ENCODE measurements at regions not wholly inside any gene's neighbourhood (a gene's known extent, or its start where the extent isn't known, plus 50 kb on each side); places are given as distances from the start of the nearest gene placed in this dataset.

DNA sequence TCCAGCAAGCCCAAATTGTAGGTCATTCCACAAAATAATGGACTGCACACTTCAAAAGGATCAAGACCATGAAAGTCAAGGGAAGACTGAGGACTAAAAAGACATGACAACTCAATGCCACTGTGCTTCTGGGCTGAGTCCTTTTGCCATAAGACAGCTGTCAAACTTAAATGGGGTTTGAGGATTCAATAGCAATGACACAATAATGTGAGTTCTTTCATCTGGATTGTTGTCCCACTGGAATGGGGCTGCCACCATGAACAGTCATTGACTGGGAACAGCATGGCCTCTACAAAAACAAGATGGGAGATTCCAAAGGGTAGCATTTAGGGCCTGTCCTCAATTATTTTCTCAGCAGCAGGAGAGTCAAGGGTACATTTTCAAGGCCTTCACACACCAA, 118.5 kb downstream of the EN1 start:
- Histone ChIP-seq H3K27me3 (replicated peaks; ENCODE audit: control insufficient read depth, insufficient read depth, low read length) (no peaks in the 10 kb centered on the region; the same call in 1 of the 2 replicates), H3K36me3 (ENCODE audit: control insufficient read depth, insufficient read depth, low read length) (no peaks in the 10 kb centered on the region), H3K4me3 (replicated peaks; ENCODE audit: low read depth, low read length) (no peak overlapping the region)
- TF ChIP-seq, protein P1, sequence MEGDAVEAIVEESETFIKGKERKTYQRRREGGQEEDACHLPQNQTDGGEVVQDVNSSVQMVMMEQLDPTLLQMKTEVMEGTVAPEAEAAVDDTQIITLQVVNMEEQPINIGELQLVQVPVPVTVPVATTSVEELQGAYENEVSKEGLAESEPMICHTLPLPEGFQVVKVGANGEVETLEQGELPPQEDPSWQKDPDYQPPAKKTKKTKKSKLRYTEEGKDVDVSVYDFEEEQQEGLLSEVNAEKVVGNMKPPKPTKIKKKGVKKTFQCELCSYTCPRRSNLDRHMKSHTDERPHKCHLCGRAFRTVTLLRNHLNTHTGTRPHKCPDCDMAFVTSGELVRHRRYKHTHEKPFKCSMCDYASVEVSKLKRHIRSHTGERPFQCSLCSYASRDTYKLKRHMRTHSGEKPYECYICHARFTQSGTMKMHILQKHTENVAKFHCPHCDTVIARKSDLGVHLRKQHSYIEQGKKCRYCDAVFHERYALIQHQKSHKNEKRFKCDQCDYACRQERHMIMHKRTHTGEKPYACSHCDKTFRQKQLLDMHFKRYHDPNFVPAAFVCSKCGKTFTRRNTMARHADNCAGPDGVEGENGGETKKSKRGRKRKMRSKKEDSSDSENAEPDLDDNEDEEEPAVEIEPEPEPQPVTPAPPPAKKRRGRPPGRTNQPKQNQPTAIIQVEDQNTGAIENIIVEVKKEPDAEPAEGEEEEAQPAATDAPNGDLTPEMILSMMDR (IDR thresholded peaks at IDR 0.05; ENCODE audit: insufficient read depth, low read length, poor library complexity, severe bottlenecking): no peak
- DNase-seq (ENCODE audit: extremely low read depth, insufficient read length): no peak

GRCh38 chr2:118726821-118727220, 120.6 kb downstream of the EN1 start:
- Histone ChIP-seq H3K27me3 (replicated peaks; ENCODE audit: control insufficient read depth, insufficient read depth, low read length) (no peaks in the 10 kb centered on the region; the same call in 1 of the 2 replicates), H3K4me3 (replicated peaks; ENCODE audit: low read depth, low read length) (no peak overlapping the region)
- TF ChIP-seq, protein P1 (IDR thresholded peaks at IDR 0.05; ENCODE audit: insufficient read depth, low read length, poor library complexity, severe bottlenecking): no peak

DNA sequence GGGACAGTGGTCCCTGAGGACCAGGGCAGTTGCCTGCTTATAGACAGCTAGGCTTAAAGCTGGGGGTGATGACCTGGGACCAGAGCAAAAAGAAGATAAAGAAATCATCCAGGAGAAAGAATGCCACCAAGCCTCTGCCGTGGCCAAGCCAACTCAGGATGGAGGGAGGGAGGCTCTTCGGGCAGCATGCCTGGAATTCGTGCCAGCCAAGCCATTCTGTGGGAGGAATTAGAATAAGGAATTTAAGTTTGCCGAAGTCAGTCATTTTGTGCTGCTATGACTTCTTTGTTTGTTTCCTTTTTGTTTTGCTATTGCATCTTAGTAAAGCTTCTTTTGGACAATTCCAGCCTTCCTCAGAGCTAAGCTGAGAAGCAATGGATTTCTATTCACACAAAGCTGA, 124.1 kb downstream of the EN1 start:
- TF ChIP-seq, protein P1 (IDR thresholded peaks at IDR 0.05; ENCODE audit: insufficient read depth, low read length, poor library complexity, severe bottlenecking): no peak

More at GRCh38 chr2:118726821-118727220, 120.6 kb downstream of the EN1 start:
- no peaks in the 10 kb centered on the region for H3K36me3 ChIP-seq (ENCODE audit: control insufficient read depth, insufficient read depth, low read length)
- DNase-seq (ENCODE audit: extremely low read depth, insufficient read length): no peak

GRCh38 chr2:118722976-118723375, 124.5 kb downstream of the EN1 start:
- no peak for DNase-seq (ENCODE audit: extremely low read depth, insufficient read length)
- no peaks in the 10 kb centered on the region for H3K36me3 ChIP-seq (ENCODE audit: control insufficient read depth, insufficient read depth, low read length)
- H3K4me3 ChIP-seq (replicated peaks; ENCODE audit: low read depth, low read length): no peak overlapping the region
- no peaks in the 10 kb centered on the region for H3K27me3 ChIP-seq (replicated peaks; ENCODE audit: control insufficient read depth, insufficient read depth, low read length)
- TF ChIP-seq, protein P1 (IDR thresholded peaks at IDR 0.05; ENCODE audit: insufficient read depth, low read length, poor library complexity, severe bottlenecking): no peak

More for the DNA sequence above, 124.1 kb downstream of the EN1 start:
- Histone ChIP-seq H3K36me3 (ENCODE audit: control insufficient read depth, insufficient read depth, low read length) (no peaks in the 10 kb centered on the region), H3K27me3 (replicated peaks; ENCODE audit: control insufficient read depth, insufficient read depth, low read length) (no peaks in the 10 kb centered on the region), H3K4me3 (replicated peaks; ENCODE audit: low read depth, low read length) (no peak overlapping the region)
- DNase-seq (ENCODE audit: extremely low read depth, insufficient read length): no peak

DNA sequence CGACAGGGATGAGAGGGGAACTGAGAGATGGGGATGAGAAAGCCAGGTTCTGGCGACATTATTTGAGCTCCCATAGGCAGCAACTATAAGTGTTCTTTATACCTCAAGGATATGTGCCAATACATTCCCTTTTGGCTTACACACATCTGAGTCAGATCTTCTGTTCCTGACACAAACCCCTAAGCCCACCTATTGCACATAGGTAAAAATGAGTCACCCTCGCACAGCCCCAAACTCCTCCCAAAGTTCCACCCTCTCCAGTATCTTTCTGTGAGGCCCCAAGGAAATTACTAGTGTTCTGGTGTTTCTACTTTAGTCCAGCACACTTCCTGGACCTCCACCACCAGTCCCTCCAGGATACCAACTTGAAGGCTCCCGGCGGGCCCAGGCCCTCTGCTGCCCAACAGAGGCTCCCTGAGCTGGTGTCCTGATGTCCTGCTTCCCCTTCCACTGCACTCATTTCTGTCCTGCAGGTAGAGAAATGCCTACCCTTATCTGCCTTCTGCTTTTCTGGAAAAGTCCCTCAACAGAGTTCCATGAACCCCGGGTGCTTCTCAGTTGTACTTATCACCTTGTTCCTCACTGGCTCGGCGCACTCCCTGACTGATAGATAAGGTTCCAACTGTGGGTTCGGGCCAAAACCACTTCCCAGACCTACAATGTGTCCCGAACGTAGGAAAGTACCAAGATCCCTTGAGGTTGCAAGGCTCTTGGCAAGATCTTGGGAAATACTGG, 125.5 kb downstream of the EN1 start:
- no peaks in the 10 kb centered on the region; the same call in 1 of the 2 replicates for H3K27me3 ChIP-seq (replicated peaks; ENCODE audit: control insufficient read depth, insufficient read depth, low read length)
- DNase-seq (ENCODE audit: extremely low read depth, insufficient read length): no peak
- H3K36me3 ChIP-seq (ENCODE audit: control insufficient read depth, insufficient read depth, low read length): no peaks in the 10 kb centered on the region
- TF ChIP-seq, protein P1 (IDR thresholded peaks at IDR 0.05; ENCODE audit: insufficient read depth, low read length, poor library complexity, severe bottlenecking): no peak
- H3K4me3 ChIP-seq (replicated peaks; ENCODE audit: low read depth, low read length): no peak overlapping the region
